ENCODE measurements at regions not wholly inside any gene's neighbourhood (a gene's known extent, or its start where the extent isn't known, plus 50 kb on each side); places are given as distances from the start of the nearest gene placed in this dataset.
"Not testable (repeated sequence)": the region's sequence is repeated elsewhere in the genome, so short reads cannot be mapped to it uniquely, and the experiment has no call there.

GRCh38 chr16:88331989-88332920 lies 50.5 kb upstream of the ZNF469 start:
- peak; percentile 69 for ATAC-seq

GRCh38 chr16:88332921-88333825 lies 49.6 kb upstream of the ZNF469 start:
- H3K36me3 ChIP-seq (ENCODE audit: low read depth); H3K9me3 ChIP-seq; DNase-seq; ATAC-seq; H3K4me3 ChIP-seq; intact Hi-C loops (cut with DNase I, micrococcal nuclease); H3K4me1 ChIP-seq (ENCODE audit: low read depth): not testable (repeated sequence)

More at GRCh38 chr16:88331989-88332920, 50.5 kb upstream of the ZNF469 start:
- Histone ChIP-seq H3K9me3 (no peaks in the 10 kb centered on the region), H3K36me3 (ENCODE audit: low read depth) (no peaks in the 10 kb centered on the region), H3K4me3 (no peak overlapping the region), H3K4me1 (ENCODE audit: low read depth) (no peaks in the 10 kb centered on the region)
- intact Hi-C loops (cut with DNase I, micrococcal nuclease), result no loop called here
- no peak for TF ChIP-seq CTCF (IDR thresholded peaks at IDR 0.05)
- DNase-seq, result peak in 2 of 3 donors; percentile 19 to 77
